ENCODE measurements at regions not wholly inside any gene's neighbourhood (a gene's known extent, or its start where the extent isn't known, plus 50 kb on each side); places are given as distances from the start of the nearest gene placed in this dataset.

DNA sequence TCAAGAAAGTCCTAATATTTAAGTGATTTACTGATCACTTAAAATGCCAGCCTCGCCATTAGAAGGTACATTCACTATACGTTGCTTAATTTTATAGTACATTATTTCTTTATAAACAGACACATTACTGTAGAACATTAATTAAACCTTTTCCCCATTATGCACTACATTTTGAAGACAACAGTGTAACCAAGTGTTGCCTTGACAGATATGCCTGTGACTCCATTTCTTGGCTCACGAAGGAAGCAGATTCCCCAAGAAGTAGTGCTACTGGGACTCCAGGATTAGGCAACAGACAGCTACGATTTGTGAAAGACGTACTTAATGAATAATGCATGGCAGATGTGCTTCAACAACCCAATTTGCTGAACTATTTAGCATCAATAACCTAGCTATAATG, 394.8 kb downstream of the RPS29 start:
- no peak for DNase-seq
- Histone ChIP-seq H3K9ac (ENCODE audit: low read length) (no peak overlapping the region), H3K14ac (ENCODE audit: low read length) (no peak overlapping the region), H2AK5ac (ENCODE audit: low read length) (no peak overlapping the region), H3K23ac (ENCODE audit: low read length) (no peak overlapping the region), H3K9me3 (ENCODE audit: insufficient read depth, low read depth, low read length) (peaks cover 2% of the 10 kb centered on the region), H2BK120ac (ENCODE audit: insufficient read depth, low read length, poor library complexity) (no peak overlapping the region), H4K12ac (ENCODE audit: low read depth, low read length) (no peak overlapping the region), H2BK5ac (ENCODE audit: low read depth, low read length, poor library complexity) (no peak overlapping the region), H2AFZ (ENCODE audit: insufficient read depth, low read length, poor library complexity) (no peak overlapping the region), H3K79me1 (ENCODE audit: low read length) (no peaks in the 10 kb centered on the region), H3K79me2 (ENCODE audit: control insufficient read depth, insufficient read depth, low read length, poor library complexity) (no peaks in the 10 kb centered on the region), H3K18ac (ENCODE audit: low read length) (no peak overlapping the region), H3K4me2 (ENCODE audit: low read length) (no peak overlapping the region), H2BK12ac (ENCODE audit: low read length) (no peak overlapping the region), H4K8ac (ENCODE audit: low read depth, low read length) (no peak overlapping the region), H3K27ac (ENCODE audit: low read depth, low read length) (no peak overlapping the region), H4K91ac (ENCODE audit: low read depth, low read length) (no peak overlapping the region), H3K36me3 (ENCODE audit: control insufficient read depth in 1 of 2, insufficient read depth in 2 of 2, low read length in 2 of 2) (no peaks in the 10 kb centered on the region), H3K4me3 (ENCODE audit: low read depth, low read length) (no peak overlapping the region), H3K4me1 (ENCODE audit: control insufficient read depth in 1 of 2, insufficient read depth in 2 of 2, low read length in 2 of 2) (no peaks in the 10 kb centered on the region), H3K27me3 (ENCODE audit: insufficient read depth, low read length) (no peaks in the 10 kb centered on the region), H3K4ac (ENCODE audit: low read depth, low read length) (no peak overlapping the region)
- WGBS (ENCODE audit: extremely low coverage, insufficient coverage, insufficient read length), result no CpG with 5 or more reads among the region's 5 CpGs

DNA sequence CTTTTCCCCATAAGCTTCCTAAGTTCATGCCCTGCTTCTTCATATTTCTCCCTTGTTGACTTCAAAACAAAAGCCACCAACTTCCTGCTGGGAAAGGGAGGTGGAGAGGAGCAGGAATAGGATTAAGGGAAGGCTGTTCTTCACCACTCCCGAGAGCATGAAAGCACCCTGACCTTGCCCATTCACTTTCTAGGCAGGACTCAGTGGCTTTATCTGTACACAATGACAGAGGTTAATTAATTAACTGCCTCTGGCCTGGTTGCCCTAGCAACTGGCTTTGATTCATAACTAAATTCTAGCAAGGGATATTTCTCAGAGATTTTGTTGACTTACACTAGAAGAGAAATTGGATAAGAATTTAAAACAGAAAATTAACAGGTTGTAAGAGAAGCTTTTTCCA, 396.8 kb downstream of the RPS29 start:
- H2AFZ ChIP-seq (ENCODE audit: insufficient read depth, low read length, poor library complexity), result no peak overlapping the region
- no peaks in the 10 kb centered on the region for H3K4me1 ChIP-seq (ENCODE audit: control insufficient read depth in 1 of 2, insufficient read depth in 2 of 2, low read length in 2 of 2)
- H4K91ac ChIP-seq (ENCODE audit: low read depth, low read length), result no peak overlapping the region
- H3K79me1 ChIP-seq (ENCODE audit: low read length), result no peaks in the 10 kb centered on the region
- no peak overlapping the region for H3K4ac ChIP-seq (ENCODE audit: low read depth, low read length)
- H2BK5ac ChIP-seq (ENCODE audit: low read depth, low read length, poor library complexity), result no peak overlapping the region
- H3K27ac ChIP-seq (ENCODE audit: low read depth, low read length), result no peak overlapping the region
- H3K23ac ChIP-seq (ENCODE audit: low read length), result no peak overlapping the region
- H2BK12ac ChIP-seq (ENCODE audit: low read length), result no peak overlapping the region
- H3K36me3 ChIP-seq (ENCODE audit: control insufficient read depth in 1 of 2, insufficient read depth in 2 of 2, low read length in 2 of 2), result no peaks in the 10 kb centered on the region
- H3K79me2 ChIP-seq (ENCODE audit: control insufficient read depth, insufficient read depth, low read length, poor library complexity), result no peaks in the 10 kb centered on the region
- DNase-seq, result no peak
- H2BK120ac ChIP-seq (ENCODE audit: insufficient read depth, low read length, poor library complexity), result no peak overlapping the region
- H4K12ac ChIP-seq (ENCODE audit: low read depth, low read length), result no peak overlapping the region
- no peak overlapping the region for H3K18ac ChIP-seq (ENCODE audit: low read length)
- no peak overlapping the region for H3K9ac ChIP-seq (ENCODE audit: low read length)
- WGBS (ENCODE audit: extremely low coverage, insufficient coverage, insufficient read length), result no CpG with 5 or more reads among the region's 1 CpG
- H3K4me3 ChIP-seq (ENCODE audit: low read depth, low read length), result no peak overlapping the region
- no peak overlapping the region for H4K8ac ChIP-seq (ENCODE audit: low read depth, low read length)
- H2AK5ac ChIP-seq (ENCODE audit: low read length), result no peak overlapping the region
- peaks cover 2% of the 10 kb centered on the region for H3K9me3 ChIP-seq (ENCODE audit: insufficient read depth, low read depth, low read length)
- no peaks in the 10 kb centered on the region for H3K27me3 ChIP-seq (ENCODE audit: insufficient read depth, low read length)
- no peak overlapping the region for H3K14ac ChIP-seq (ENCODE audit: low read length)
- H3K4me2 ChIP-seq (ENCODE audit: low read length), result no peak overlapping the region

DNA sequence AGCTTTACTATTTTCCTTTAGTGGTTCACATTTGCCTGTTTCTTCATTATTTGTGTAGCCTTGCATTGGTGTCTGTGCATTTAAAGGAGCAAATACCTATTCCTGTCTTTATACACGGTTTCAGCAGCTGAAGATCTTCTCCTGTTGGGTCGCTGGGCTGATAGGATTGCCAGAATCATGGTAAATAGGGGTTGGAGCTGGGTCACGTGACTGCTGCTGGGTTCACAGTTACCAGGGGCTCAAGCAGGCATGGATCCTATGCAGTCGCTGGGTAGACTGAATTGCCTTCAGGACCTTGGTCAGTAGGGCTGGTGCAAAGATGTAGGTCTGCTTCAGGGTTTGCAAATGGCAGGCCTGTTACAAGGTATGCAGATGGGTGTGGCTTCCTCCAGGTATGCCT, 398.4 kb downstream of the RPS29 start:
- Histone ChIP-seq H3K4me1 (ENCODE audit: control insufficient read depth in 1 of 2, insufficient read depth in 2 of 2, low read length in 2 of 2) (no peaks in the 10 kb centered on the region), H3K36me3 (ENCODE audit: control insufficient read depth in 1 of 2, insufficient read depth in 2 of 2, low read length in 2 of 2) (no peaks in the 10 kb centered on the region), H4K12ac (ENCODE audit: low read depth, low read length) (no peak overlapping the region), H3K4me2 (ENCODE audit: low read length) (no peak overlapping the region), H2AFZ (ENCODE audit: insufficient read depth, low read length, poor library complexity) (no peak overlapping the region), H4K8ac (ENCODE audit: low read depth, low read length) (no peak overlapping the region), H2AK5ac (ENCODE audit: low read length) (no peak overlapping the region), H3K79me2 (ENCODE audit: control insufficient read depth, insufficient read depth, low read length, poor library complexity) (no peaks in the 10 kb centered on the region), H3K27me3 (ENCODE audit: insufficient read depth, low read length) (no peaks in the 10 kb centered on the region), H4K91ac (ENCODE audit: low read depth, low read length) (no peak overlapping the region), H3K4me3 (ENCODE audit: low read depth, low read length) (no peak overlapping the region), H3K79me1 (ENCODE audit: low read length) (no peaks in the 10 kb centered on the region), H3K23ac (ENCODE audit: low read length) (no peak overlapping the region), H2BK5ac (ENCODE audit: low read depth, low read length, poor library complexity) (no peak overlapping the region), H3K9ac (ENCODE audit: low read length) (no peak overlapping the region), H3K4ac (ENCODE audit: low read depth, low read length) (no peak overlapping the region), H3K27ac (ENCODE audit: low read depth, low read length) (no peak overlapping the region), H2BK120ac (ENCODE audit: insufficient read depth, low read length, poor library complexity) (no peak overlapping the region), H3K18ac (ENCODE audit: low read length) (no peak overlapping the region), H3K14ac (ENCODE audit: low read length) (no peak overlapping the region), H2BK12ac (ENCODE audit: low read length) (no peak overlapping the region), H3K9me3 (ENCODE audit: insufficient read depth, low read depth, low read length) (peaks cover 2% of the 10 kb centered on the region)
- DNase-seq, result no peak
- WGBS (ENCODE audit: extremely low coverage, insufficient coverage, insufficient read length), result no CpG with 5 or more reads among the region's 4 CpGs

DNA sequence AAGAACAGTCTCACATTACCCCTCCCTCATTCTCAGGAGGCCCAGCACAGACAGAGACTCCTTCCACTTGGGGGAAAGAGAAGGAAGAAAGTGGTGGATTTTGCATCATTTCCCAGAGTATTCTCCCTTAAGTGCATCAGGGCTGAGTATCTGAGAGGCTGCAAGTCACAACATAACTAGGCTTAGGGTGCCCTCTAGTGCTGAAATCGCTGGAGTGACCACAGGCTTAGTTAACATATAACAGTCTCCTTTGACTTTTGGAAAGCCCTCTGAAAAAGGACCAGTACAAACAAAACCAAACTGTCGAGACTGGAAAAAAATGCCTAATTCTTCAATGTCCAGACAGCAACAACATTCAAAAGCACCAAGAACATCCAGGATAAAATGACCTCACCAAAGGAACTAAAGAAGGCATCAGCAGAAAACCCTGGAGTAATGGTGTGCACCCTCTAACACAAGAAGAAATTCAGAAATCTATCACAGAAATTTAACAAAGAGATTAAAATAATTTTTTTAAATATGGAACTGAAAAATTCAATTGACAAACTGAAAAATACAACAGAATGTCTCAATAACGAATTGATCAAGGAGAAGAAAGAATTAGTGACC, 412.3 kb downstream of the RPS29 start:
- Histone ChIP-seq H3K36me3 (ENCODE audit: control insufficient read depth in 1 of 2, insufficient read depth in 2 of 2, low read length in 2 of 2) (no peaks in the 10 kb centered on the region), H4K91ac (ENCODE audit: low read depth, low read length) (no peak overlapping the region), H3K23ac (ENCODE audit: low read length) (no peak overlapping the region), H3K4me1 (ENCODE audit: control insufficient read depth in 1 of 2, insufficient read depth in 2 of 2, low read length in 2 of 2) (no peaks in the 10 kb centered on the region), H2AFZ (ENCODE audit: insufficient read depth, low read length, poor library complexity) (no peak overlapping the region), H2BK120ac (ENCODE audit: insufficient read depth, low read length, poor library complexity) (no peak overlapping the region), H3K9me3 (ENCODE audit: insufficient read depth, low read depth, low read length) (no peaks in the 10 kb centered on the region), H3K27ac (ENCODE audit: low read depth, low read length) (no peak overlapping the region), H3K4me3 (ENCODE audit: low read depth, low read length) (no peak overlapping the region), H4K12ac (ENCODE audit: low read depth, low read length) (no peak overlapping the region), H2AK5ac (ENCODE audit: low read length) (no peak overlapping the region), H2BK12ac (ENCODE audit: low read length) (no peak overlapping the region), H3K79me1 (ENCODE audit: low read length) (no peaks in the 10 kb centered on the region), H3K79me2 (ENCODE audit: control insufficient read depth, insufficient read depth, low read length, poor library complexity) (no peaks in the 10 kb centered on the region), H3K4ac (ENCODE audit: low read depth, low read length) (no peak overlapping the region), H2BK5ac (ENCODE audit: low read depth, low read length, poor library complexity) (no peak overlapping the region), H3K4me2 (ENCODE audit: low read length) (no peak overlapping the region), H3K9ac (ENCODE audit: low read length) (no peak overlapping the region), H4K8ac (ENCODE audit: low read depth, low read length) (no peak overlapping the region), H3K14ac (ENCODE audit: low read length) (no peak overlapping the region), H3K27me3 (ENCODE audit: insufficient read depth, low read length) (no peaks in the 10 kb centered on the region), H3K18ac (ENCODE audit: low read length) (no peak overlapping the region)
- peak; percentile 64 to 84 for DNase-seq
- WGBS (ENCODE audit: extremely low coverage, insufficient coverage, insufficient read length), result no CpG with 5 or more reads among the region's 3 CpGs
